ENCODE measurements at regions not wholly inside any gene's neighbourhood (a gene's known extent, or its start where the extent isn't known, plus 50 kb on each side); places are given as distances from the start of the nearest gene placed in this dataset.

DNA sequence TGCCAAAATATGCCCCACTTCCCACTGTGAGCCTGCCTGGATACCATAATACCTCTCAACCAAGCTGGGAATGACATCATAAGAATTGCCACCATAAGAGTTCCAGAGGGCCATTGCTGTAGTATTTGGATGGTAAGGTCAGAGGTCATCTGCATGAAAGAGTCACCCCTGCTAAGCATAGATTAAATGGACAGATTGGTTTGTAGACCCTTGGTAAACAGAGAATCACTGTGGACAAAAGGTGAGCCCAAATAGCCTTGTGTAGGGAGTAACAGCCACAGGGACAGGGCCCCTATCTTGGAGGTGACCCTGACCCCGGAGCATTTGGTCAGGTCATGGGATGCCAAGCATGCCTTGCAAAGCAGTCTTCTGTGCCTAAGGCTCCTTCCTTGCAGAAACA, 129.7 kb downstream of the GPAM start:
- Mint-ChIP-seq H3K27ac (no peak overlapping the region), H3K36me3 (ENCODE audit: low read depth) (no peaks in the 10 kb centered on the region), H3K9me3 (no peaks in the 10 kb centered on the region), H3K27me3 (ENCODE audit: insufficient read depth) (no peaks in the 10 kb centered on the region), H3K4me1 (ENCODE audit: low read depth) (no peaks in the 10 kb centered on the region), H3K4me3 (no peak overlapping the region)
- intact Hi-C loops (cut with micrococcal nuclease) = no loop called here
- no peak for DNase-seq (ENCODE audit: low spot score)

DNA sequence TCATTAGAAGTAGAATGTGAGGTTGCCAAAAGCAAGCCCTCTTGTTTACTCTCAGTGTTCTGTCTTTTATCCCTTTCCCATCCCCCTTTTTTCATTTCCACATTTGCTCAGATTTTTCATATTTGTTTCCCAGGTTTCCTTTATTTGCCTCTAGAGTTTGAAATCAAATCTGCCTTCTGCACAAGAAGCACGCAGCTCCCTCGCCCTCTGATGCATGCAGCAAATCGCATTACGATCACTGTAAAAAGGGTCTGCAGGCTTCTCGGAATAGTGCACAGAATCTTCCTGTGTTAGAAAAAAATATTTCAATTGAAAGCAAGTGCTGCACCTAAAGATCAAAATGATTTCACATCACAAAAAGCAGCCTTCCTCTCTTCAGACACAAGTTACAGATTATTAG, 129.0 kb downstream of the GPAM start:
- no peaks in the 10 kb centered on the region for H3K36me3 Mint-ChIP-seq (ENCODE audit: low read depth)
- H3K27me3 Mint-ChIP-seq (ENCODE audit: insufficient read depth) = no peaks in the 10 kb centered on the region
- no peak overlapping the region for H3K4me3 Mint-ChIP-seq
- no peak for DNase-seq (ENCODE audit: low spot score)
- intact Hi-C loops (cut with micrococcal nuclease) = no loop called here
- H3K27ac Mint-ChIP-seq = no peak overlapping the region
- H3K4me1 Mint-ChIP-seq (ENCODE audit: low read depth) = no peaks in the 10 kb centered on the region
- no peaks in the 10 kb centered on the region for H3K9me3 Mint-ChIP-seq

DNA sequence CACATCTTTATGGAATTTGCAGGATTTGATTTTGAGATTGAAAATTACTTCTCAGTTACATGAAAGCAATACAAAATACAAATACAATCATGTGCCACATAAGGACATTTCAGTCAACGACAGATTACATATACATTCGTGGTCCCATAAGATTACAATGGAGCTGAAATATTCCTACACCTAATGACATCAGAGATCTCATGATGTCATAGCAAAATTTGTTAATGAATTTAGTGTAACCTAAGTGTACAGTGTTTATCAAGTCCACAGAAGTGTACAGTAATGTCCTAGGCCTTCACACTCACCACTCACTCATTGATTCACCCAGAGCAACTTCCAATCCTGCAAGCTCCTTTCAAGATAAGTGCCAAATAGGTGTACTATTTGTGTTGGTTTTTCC, 126.5 kb downstream of the GPAM start:
- Mint-ChIP-seq H3K4me1 (ENCODE audit: low read depth) (no peaks in the 10 kb centered on the region), H3K4me3 (no peak overlapping the region), H3K27ac (no peak overlapping the region), H3K36me3 (ENCODE audit: low read depth) (no peaks in the 10 kb centered on the region), H3K9me3 (no peaks in the 10 kb centered on the region), H3K27me3 (ENCODE audit: insufficient read depth) (no peaks in the 10 kb centered on the region)
- intact Hi-C loops (cut with micrococcal nuclease) = no loop called here
- no peak for DNase-seq (ENCODE audit: low spot score)

DNA sequence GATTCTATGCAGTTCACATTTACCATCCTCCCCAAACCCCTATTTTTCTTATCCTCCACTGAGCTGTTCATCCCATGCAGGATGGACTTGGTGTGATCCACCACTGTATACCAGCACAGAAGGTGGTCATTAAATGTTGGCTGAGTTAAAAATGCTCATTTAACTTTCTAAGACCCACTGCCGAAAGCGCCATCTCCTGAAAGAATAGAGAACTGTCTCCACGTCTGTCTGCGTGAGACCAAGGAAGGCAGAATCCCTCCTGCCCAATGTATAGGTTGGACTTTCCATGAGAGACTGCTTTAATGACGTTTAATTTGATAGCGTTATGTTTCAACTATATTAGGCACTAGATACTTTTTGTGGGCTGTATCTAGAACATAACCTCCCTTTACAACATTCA, 124.3 kb downstream of the GPAM start:
- Mint-ChIP-seq H3K27me3 (ENCODE audit: insufficient read depth) (no peaks in the 10 kb centered on the region), H3K27ac (no peak overlapping the region), H3K4me1 (ENCODE audit: low read depth) (no peaks in the 10 kb centered on the region), H3K36me3 (ENCODE audit: low read depth) (no peaks in the 10 kb centered on the region), H3K9me3 (no peaks in the 10 kb centered on the region), H3K4me3 (no peak overlapping the region)
- no peak for DNase-seq (ENCODE audit: low spot score)
- intact Hi-C loops (cut with micrococcal nuclease) = no loop called here

DNA sequence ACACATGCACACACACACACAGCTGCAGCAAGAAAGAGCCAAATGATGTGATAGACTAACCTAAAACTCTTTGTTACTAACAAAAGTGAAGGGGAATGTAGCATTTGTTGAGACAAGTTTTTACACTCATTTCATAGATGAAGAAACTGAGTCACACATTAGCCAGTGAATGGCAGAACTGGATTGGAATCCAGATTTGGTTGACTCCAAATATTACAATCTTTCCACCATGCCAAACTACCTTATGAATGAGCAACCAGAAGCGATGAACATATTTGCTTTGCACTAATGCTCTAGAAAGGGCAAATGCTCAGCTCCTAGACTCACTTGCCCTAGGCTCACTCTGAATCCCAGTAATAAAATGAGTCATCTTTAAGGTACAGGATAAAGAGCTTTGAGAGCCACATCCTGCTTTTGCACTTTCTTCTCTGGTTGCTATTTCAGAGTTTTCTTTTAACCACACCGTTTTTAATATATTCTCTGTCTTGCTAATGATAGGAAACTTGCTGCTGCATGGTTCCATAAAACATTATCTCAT, 111.9 kb downstream of the GPAM start:
- DNase-seq (ENCODE audit: low spot score) = no peak
- Mint-ChIP-seq H3K4me1 (ENCODE audit: low read depth) (no peaks in the 10 kb centered on the region), H3K27me3 (ENCODE audit: insufficient read depth) (no peaks in the 10 kb centered on the region), H3K4me3 (no peak overlapping the region), H3K36me3 (ENCODE audit: low read depth) (no peaks in the 10 kb centered on the region), H3K9me3 (no peaks in the 10 kb centered on the region), H3K27ac (no peak overlapping the region)
- intact Hi-C loops (cut with micrococcal nuclease) = no loop called here

DNA sequence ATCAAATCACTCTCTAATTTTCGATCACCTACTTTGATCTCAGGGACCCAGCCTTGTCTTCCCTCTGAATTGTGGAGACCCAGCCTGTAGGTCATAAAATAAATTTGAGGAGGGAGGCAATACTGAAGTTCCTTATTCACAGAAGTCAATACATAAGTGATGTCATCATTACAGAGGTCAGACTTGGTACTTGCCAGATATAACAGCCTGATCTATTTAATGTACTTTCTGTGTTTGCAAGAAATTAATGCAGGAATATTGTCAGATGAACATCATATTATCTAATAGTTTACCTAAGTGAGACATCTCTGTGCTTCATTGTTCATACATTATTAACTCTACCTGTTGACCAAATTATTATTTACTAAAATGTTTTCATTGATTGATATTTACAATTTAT, 105.6 kb downstream of the GPAM start:
- intact Hi-C loops (cut with micrococcal nuclease) = no loop called here
- H3K27me3 Mint-ChIP-seq (ENCODE audit: insufficient read depth) = peaks cover 1% of the 10 kb centered on the region
- no peaks in the 10 kb centered on the region for H3K9me3 Mint-ChIP-seq
- H3K36me3 Mint-ChIP-seq (ENCODE audit: low read depth) = no peaks in the 10 kb centered on the region
- no peak for DNase-seq (ENCODE audit: low spot score)
- H3K4me3 Mint-ChIP-seq = no peak overlapping the region
- H3K4me1 Mint-ChIP-seq (ENCODE audit: low read depth) = no peaks in the 10 kb centered on the region
- no peak overlapping the region for H3K27ac Mint-ChIP-seq

DNA sequence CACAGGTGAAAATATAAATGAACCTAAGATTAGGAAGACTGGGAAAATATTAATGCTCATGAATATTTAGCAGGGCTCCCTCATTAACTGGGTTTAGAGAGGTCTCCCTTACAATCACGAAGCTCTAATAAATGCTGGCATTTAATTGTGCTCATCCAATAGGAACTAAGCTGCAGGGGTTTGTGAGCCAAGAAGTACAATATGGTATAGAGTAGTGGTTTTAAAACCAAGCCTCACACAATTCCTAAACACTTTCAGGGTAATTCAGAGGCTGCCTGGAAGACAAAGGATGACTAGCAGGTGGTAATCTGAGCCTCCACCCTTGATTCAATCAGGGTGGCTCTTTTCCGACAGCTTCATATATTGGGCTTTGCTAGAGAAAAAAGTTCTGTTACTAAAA, 103.3 kb downstream of the GPAM start:
- Mint-ChIP-seq H3K27me3 (ENCODE audit: insufficient read depth) (peaks cover 1% of the 10 kb centered on the region), H3K4me3 (no peak overlapping the region), H3K4me1 (ENCODE audit: low read depth) (no peaks in the 10 kb centered on the region), H3K9me3 (no peaks in the 10 kb centered on the region), H3K36me3 (ENCODE audit: low read depth) (no peaks in the 10 kb centered on the region), H3K27ac (no peak overlapping the region)
- intact Hi-C loops (cut with micrococcal nuclease) = no loop called here
- no peak for DNase-seq (ENCODE audit: low spot score)

DNA sequence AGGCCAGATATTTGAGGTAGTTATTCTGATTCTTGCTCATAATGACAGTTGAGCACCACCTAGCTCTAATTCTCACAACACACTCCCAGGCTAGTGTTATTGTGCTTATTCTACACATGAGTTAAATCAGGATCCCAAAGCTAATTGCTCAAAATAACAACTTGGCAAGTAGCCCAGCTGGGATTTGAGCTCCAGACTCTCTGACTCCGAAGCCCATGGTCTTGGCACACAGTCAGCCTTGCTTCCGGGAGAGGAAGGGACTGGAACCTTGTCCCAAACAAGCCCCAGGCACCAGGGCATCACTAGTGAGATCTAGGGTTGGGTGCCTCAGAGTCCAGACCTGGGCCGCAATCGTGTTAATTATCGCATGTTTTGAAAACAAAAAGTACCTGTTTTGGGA, 101.4 kb downstream of the GPAM start:
- intact Hi-C loops (cut with micrococcal nuclease) = no loop called here
- Mint-ChIP-seq H3K36me3 (ENCODE audit: low read depth) (no peaks in the 10 kb centered on the region), H3K9me3 (no peaks in the 10 kb centered on the region), H3K4me1 (ENCODE audit: low read depth) (no peaks in the 10 kb centered on the region), H3K27ac (no peak overlapping the region), H3K27me3 (ENCODE audit: insufficient read depth) (peaks cover 3% of the 10 kb centered on the region), H3K4me3 (no peak overlapping the region)
- no peak for DNase-seq (ENCODE audit: low spot score)

DNA sequence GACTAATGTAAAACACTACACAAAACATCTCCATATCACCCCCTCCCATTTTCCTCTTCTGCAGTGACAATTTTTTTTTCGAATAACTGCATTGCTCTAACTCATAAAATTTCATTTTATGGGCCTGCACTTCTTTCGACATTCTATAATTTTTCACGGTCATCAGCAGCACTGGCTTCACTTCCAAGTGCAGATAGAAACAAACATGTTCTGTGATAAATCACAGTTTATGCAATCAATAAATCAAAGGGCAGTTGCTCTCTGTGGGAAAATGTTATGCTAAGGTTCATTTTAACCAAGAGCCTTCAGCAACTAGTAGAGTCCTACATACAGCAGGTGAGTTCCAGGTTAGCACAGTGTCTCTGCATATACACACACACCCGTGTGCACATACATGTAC, 100.1 kb downstream of the GPAM start:
- Mint-ChIP-seq H3K9me3 (no peaks in the 10 kb centered on the region), H3K27ac (no peak overlapping the region), H3K4me3 (no peak overlapping the region), H3K27me3 (ENCODE audit: insufficient read depth) (peaks cover 3% of the 10 kb centered on the region), H3K36me3 (ENCODE audit: low read depth) (no peaks in the 10 kb centered on the region), H3K4me1 (ENCODE audit: low read depth) (no peaks in the 10 kb centered on the region)
- no peak for DNase-seq (ENCODE audit: low spot score)
- intact Hi-C loops (cut with micrococcal nuclease) = no loop called here

DNA sequence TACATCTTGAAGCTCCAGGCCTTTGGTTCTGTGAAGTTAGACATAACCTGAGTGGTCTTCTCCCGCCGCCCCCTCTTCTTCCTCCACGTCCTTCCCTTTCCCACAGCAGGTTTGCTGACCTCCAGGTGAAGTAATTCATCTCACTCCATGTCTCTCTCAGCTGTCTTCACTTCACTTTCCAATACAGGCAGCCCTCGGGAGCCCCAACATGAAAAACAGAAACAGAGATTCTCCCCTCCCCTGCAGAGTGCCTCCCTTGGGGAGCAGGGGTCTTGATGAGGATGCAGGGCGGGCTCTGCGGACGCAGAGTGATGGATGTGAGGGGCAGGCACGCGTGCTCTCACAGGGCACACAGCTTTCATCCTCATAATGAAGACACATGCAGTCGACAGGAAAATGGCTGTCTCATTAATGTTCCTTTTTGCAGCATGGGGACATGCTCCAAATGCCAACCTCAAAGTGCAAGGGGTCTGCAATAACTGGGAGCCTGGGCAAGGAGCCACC, 95.6 kb downstream of the GPAM start:
- Mint-ChIP-seq H3K9me3 (no peaks in the 10 kb centered on the region), H3K4me1 (ENCODE audit: low read depth) (no peaks in the 10 kb centered on the region), H3K27ac (no peak overlapping the region), H3K27me3 (ENCODE audit: insufficient read depth) (peaks cover 4% of the 10 kb centered on the region), H3K4me3 (no peak overlapping the region), H3K36me3 (ENCODE audit: low read depth) (no peaks in the 10 kb centered on the region)
- intact Hi-C loops (cut with micrococcal nuclease) = no loop called here
- no peak for DNase-seq (ENCODE audit: low spot score)

DNA sequence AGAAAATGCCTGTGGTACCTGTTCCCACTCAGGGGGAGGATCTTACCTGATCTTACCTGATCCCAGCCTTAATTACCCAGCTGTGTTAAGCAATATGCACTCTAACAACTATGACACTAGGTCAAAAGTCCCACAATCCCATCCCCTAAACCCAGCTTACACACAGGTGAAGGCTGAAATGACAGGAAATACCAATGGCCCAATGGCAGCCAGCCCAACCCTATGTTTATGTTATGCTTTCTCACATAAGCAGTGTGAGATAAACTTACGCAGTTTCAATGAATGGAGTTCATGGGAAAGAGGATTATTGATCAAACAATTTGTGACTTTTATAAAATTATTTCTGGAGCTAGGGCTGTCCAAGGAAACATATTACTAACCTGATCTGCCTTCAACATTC, 91.9 kb downstream of the GPAM start:
- intact Hi-C loops (cut with micrococcal nuclease) = no loop called here
- no peaks in the 10 kb centered on the region for H3K9me3 Mint-ChIP-seq
- H3K36me3 Mint-ChIP-seq (ENCODE audit: low read depth) = no peaks in the 10 kb centered on the region
- no peak for DNase-seq (ENCODE audit: low spot score)
- H3K27me3 Mint-ChIP-seq (ENCODE audit: insufficient read depth) = peaks cover 5% of the 10 kb centered on the region
- H3K4me1 Mint-ChIP-seq (ENCODE audit: low read depth) = no peaks in the 10 kb centered on the region
- no peak overlapping the region for H3K4me3 Mint-ChIP-seq
- no peak overlapping the region for H3K27ac Mint-ChIP-seq

DNA sequence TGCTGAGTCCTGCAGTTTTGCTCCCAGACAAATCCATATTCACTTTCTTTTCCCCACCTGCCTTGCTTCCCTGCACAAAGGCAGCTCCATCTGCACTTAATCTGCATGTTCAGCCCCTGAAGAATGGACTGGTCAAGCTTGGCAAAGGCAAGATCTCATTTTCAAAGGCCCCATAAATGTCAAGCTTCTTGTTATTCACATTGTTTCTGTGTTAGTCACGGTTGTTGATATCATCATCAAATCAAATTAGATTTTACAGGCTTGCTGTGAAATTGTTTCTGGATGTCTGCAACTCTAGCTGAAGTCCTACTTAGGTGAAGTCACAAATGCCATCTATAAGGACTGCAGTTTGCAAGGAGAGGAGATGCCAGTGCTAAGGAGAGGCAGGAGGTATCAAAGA, 91.0 kb downstream of the GPAM start:
- intact Hi-C loops (cut with micrococcal nuclease) = no loop called here
- Mint-ChIP-seq H3K4me1 (ENCODE audit: low read depth) (no peaks in the 10 kb centered on the region), H3K9me3 (no peaks in the 10 kb centered on the region), H3K4me3 (no peak overlapping the region), H3K27me3 (ENCODE audit: insufficient read depth) (peaks cover 5% of the 10 kb centered on the region), H3K36me3 (ENCODE audit: low read depth) (no peaks in the 10 kb centered on the region), H3K27ac (no peak overlapping the region)
- DNase-seq (ENCODE audit: low spot score) = no peak

DNA sequence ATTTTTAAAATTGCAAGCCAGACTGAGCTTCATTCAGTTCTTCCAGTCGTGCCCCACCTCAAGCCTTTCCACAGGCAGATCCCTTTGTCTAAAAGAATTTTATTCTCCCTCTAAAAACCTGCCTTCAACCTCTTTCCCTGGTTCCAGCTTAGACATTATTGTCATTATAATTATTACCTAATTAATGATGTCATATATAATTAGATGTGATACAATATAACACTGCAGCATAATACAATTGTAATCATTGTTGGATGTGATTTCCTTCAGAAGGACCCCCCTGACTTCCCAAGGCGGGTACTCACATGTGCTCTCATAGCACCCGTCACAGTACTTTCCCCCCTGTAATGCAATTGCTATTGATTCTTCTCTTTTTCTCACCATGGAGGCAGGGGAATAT, 88.6 kb downstream of the GPAM start:
- Mint-ChIP-seq H3K4me3 (no peak overlapping the region), H3K4me1 (ENCODE audit: low read depth) (no peaks in the 10 kb centered on the region), H3K27me3 (ENCODE audit: insufficient read depth) (peaks cover 5% of the 10 kb centered on the region), H3K9me3 (no peaks in the 10 kb centered on the region), H3K27ac (no peak overlapping the region), H3K36me3 (ENCODE audit: low read depth) (no peaks in the 10 kb centered on the region)
- intact Hi-C loops (cut with micrococcal nuclease) = no loop called here
- DNase-seq (ENCODE audit: low spot score) = no peak

DNA sequence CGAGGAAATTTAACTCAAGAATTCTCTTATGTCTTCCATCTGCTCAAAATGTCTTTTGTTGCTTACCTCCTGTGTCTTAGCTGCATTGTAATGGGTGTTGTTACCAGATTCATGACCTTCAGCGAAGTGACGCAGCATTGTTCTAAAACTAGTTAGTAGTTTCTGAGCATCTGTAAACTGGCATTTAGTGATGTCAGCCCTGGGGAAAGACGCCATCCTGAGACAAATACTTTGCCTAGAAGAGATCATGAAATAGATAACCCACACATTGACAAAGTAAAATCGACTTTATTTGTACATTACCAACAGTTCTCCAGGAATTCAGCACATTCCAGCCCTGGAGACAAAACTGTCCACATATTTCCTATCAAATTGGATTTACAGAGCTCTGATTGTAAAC, 87.8 kb downstream of the GPAM start:
- Mint-ChIP-seq H3K36me3 (ENCODE audit: low read depth) (no peaks in the 10 kb centered on the region), H3K4me3 (no peak overlapping the region), H3K27me3 (ENCODE audit: insufficient read depth) (peaks cover 5% of the 10 kb centered on the region), H3K4me1 (ENCODE audit: low read depth) (no peaks in the 10 kb centered on the region), H3K27ac (no peak overlapping the region), H3K9me3 (no peaks in the 10 kb centered on the region)
- intact Hi-C loops (cut with micrococcal nuclease) = no loop called here
- no peak for DNase-seq (ENCODE audit: low spot score)

All from activated T-helper 1 cell treated with anti-CD3 and anti-CD28 coated beads, Interleukin-12 subunit alpha, Interleukin-12 subunit beta, Interleukin-2, Interleukin-4 antibody, amounts not matched to agents 30 ng/mL and 10 ng/mL and 1 ng/mL, durations not matched to agents 14 hours and 24 hours and 36 hours (primary cell).